HEK293T (cell line): ENCODE measurements at regions not wholly inside any gene's neighbourhood (a gene's known extent, or its start where the extent isn't known, plus 50 kb on each side); places are given as distances from the start of the nearest gene placed in this dataset.

ENCODE experiments used
- BHLHE40 ChIP-seq: fragments of 450-650 bp; IDR thresholded peaks from 2 replicates; pipeline ENCODE4 v1.6.1; 2016; ENCODE audit warnings: mild to moderate bottlenecking, moderate library complexity, borderline replicate concordance
- FOXA1 ChIP-seq: fragments of 450-650 bp; IDR thresholded peaks from 2 replicates; pipeline ENCODE4 v1.6.1; 2016; ENCODE audit warnings: mild to moderate bottlenecking
- FOXK2 ChIP-seq: fragments of 450-650 bp; IDR thresholded peaks from 2 replicates; pipeline ENCODE4 v1.6.1; 2016; ENCODE audit warnings: mild to moderate bottlenecking
- FOXM1 ChIP-seq: fragments of 450-650 bp; IDR thresholded peaks from 2 replicates; pipeline ENCODE4 v1.6.1; 2017; ENCODE audit warnings: mild to moderate bottlenecking, borderline replicate concordance
- HDGF ChIP-seq: fragments of 450-650 bp; IDR thresholded peaks from 2 replicates; pipeline ENCODE4 v1.6.1; 2017; ENCODE audit warnings: antibody characterized with exemption, borderline replicate concordance
- SP1 ChIP-seq: fragments of 450-650 bp; IDR thresholded peaks from 2 replicates; pipeline ENCODE4 v1.6.1; 2017
- TARDBP ChIP-seq: fragments of 450-650 bp; IDR thresholded peaks from 2 replicates; pipeline ENCODE4 v1.6.1; 2016
- ZNF384 ChIP-seq: fragments of 450-650 bp; IDR thresholded peaks from 2 replicates; pipeline ENCODE4 v1.6.1; 2016
- TF ChIP-seq, protein P1 (sequence below): fragments of 450-650 bp; IDR thresholded peaks from 2 replicates; pipeline ENCODE4 v1.6.1; 2016

DNA sequence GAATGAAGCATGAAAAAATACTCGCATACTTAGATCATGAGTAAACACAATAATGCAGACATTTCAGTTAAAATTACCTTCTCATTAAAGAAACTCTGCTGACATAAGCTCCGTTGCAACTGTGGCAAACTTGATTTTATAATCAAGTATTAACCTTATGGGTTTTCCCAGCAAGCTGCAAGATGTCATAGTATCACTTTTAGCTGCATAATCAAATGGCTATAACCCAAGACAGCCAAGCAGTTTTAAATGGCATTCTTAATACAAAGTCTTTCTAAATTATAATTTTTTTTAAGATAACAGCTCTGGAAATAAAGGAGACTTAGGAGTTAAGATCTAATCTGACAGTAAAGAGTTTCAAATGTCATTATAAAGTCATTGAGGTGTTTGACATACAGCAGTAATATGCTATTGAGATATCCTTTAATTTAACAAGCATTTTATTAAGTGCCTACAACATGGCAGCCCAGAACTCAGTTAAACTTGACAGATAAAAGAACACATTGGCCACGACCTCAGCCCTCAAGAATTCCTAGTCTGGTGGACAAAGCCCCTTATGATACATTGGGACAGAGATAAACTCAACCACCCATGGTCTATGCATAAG is 163.1 kb upstream of the FAT3 start:
- TF ChIP-seq HDGF (no peak), BHLHE40 (no peak), ZNF384 (no peak), FOXA1 (no peak), FOXM1 (no peak), SP1 (no peak), TARDBP (no peak), FOXK2 (no peak)
- TF ChIP-seq, protein P1, sequence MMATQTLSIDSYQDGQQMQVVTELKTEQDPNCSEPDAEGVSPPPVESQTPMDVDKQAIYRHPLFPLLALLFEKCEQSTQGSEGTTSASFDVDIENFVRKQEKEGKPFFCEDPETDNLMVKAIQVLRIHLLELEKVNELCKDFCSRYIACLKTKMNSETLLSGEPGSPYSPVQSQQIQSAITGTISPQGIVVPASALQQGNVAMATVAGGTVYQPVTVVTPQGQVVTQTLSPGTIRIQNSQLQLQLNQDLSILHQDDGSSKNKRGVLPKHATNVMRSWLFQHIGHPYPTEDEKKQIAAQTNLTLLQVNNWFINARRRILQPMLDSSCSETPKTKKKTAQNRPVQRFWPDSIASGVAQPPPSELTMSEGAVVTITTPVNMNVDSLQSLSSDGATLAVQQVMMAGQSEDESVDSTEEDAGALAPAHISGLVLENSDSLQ = no peak
